ENCODE measurements at regions not wholly inside any gene's neighbourhood (a gene's known extent, or its start where the extent isn't known, plus 50 kb on each side); places are given as distances from the start of the nearest gene placed in this dataset.
"Not testable (repeated sequence)": the region's sequence is repeated elsewhere in the genome, so short reads cannot be mapped to it uniquely, and the experiment has no call there.

GRCh38 chr9:33623658-33624586 lies 99.9 kb downstream of the ANKRD18B start:
- DNase-seq: peak; percentile 90
- Histone ChIP-seq H3K4me3 (ENCODE audit: insufficient read depth, low read depth, low read length) (no peak overlapping the region), H3K36me3 (replicated peaks; ENCODE audit: control insufficient read depth, insufficient read depth, low read length) (no peaks in the 10 kb centered on the region), H3K27me3 (ENCODE audit: control insufficient read depth, insufficient read depth, low read length) (no peaks in the 10 kb centered on the region)

GRCh38 chr9:33628318-33628717 lies 104.3 kb downstream of the ANKRD18B start:
- not testable (repeated sequence) for DNase-seq; H3K4me3 ChIP-seq (ENCODE audit: insufficient read depth, low read depth, low read length); H3K27me3 ChIP-seq (ENCODE audit: control insufficient read depth, insufficient read depth, low read length); H3K36me3 ChIP-seq (replicated peaks; ENCODE audit: control insufficient read depth, insufficient read depth, low read length)

- H3K4me3 ChIP-seq (ENCODE audit: insufficient read depth, low read depth, low read length): no peak overlapping the region
- H3K36me3 ChIP-seq (replicated peaks; ENCODE audit: control insufficient read depth, insufficient read depth, low read length): no peaks in the 10 kb centered on the region
- peak; percentile 13 for DNase-seq
Observed at GRCh38 chr9:33628865-33629410, 104.9 kb downstream of the ANKRD18B start.

GRCh38 chr9:33633636-33634035 lies 109.6 kb downstream of the ANKRD18B start:
- no peak overlapping the region for H3K4me3 ChIP-seq (ENCODE audit: insufficient read depth, low read depth, low read length)
- H3K36me3 ChIP-seq (replicated peaks; ENCODE audit: control insufficient read depth, insufficient read depth, low read length): no peaks in the 10 kb centered on the region
- H3K27me3 ChIP-seq (ENCODE audit: control insufficient read depth, insufficient read depth, low read length): no peaks in the 10 kb centered on the region
- DNase-seq: no peak

More at GRCh38 chr9:33628865-33629410, 104.9 kb downstream of the ANKRD18B start:
- no peaks in the 10 kb centered on the region for H3K27me3 ChIP-seq (ENCODE audit: control insufficient read depth, insufficient read depth, low read length)

GRCh38 chr9:33637881-33638280 lies 113.8 kb downstream of the ANKRD18B start:
- no peak overlapping the region for H3K4me3 ChIP-seq (ENCODE audit: insufficient read depth, low read depth, low read length)
- H3K27me3 ChIP-seq (ENCODE audit: control insufficient read depth, insufficient read depth, low read length): no peaks in the 10 kb centered on the region
- DNase-seq: peak; percentile 47
- H3K36me3 ChIP-seq (replicated peaks; ENCODE audit: control insufficient read depth, insufficient read depth, low read length): no peaks in the 10 kb centered on the region

- no peak for DNase-seq
- Histone ChIP-seq H3K4me3 (ENCODE audit: insufficient read depth, low read depth, low read length) (no peak overlapping the region), H3K36me3 (replicated peaks; ENCODE audit: control insufficient read depth, insufficient read depth, low read length) (no peaks in the 10 kb centered on the region), H3K27me3 (ENCODE audit: control insufficient read depth, insufficient read depth, low read length) (no peaks in the 10 kb centered on the region)
Observed at GRCh38 chr9:33638391-33638915, 114.4 kb downstream of the ANKRD18B start.

GRCh38 chr9:33645706-33646105 lies 121.7 kb downstream of the ANKRD18B start:
- no peaks in the 10 kb centered on the region for H3K36me3 ChIP-seq (replicated peaks; ENCODE audit: control insufficient read depth, insufficient read depth, low read length)
- no peaks in the 10 kb centered on the region for H3K27me3 ChIP-seq (ENCODE audit: control insufficient read depth, insufficient read depth, low read length)
- no peak overlapping the region for H3K4me3 ChIP-seq (ENCODE audit: insufficient read depth, low read depth, low read length)
- DNase-seq: no peak

- no peaks in the 10 kb centered on the region for H3K36me3 ChIP-seq (replicated peaks; ENCODE audit: control insufficient read depth, insufficient read depth, low read length)
- H3K4me3 ChIP-seq (ENCODE audit: insufficient read depth, low read depth, low read length): no peak overlapping the region
- no peaks in the 10 kb centered on the region; the same call in 1 of the 2 replicates for H3K27me3 ChIP-seq (ENCODE audit: control insufficient read depth, insufficient read depth, low read length)
- no peak for DNase-seq
Observed at GRCh38 chr9:33649463-33649862, 125.4 kb downstream of the ANKRD18B start.

- Histone ChIP-seq H3K4me3 (ENCODE audit: insufficient read depth, low read depth, low read length) (no peak overlapping the region), H3K27me3 (ENCODE audit: control insufficient read depth, insufficient read depth, low read length) (no peaks in the 10 kb centered on the region; the same call in 1 of the 2 replicates), H3K36me3 (replicated peaks; ENCODE audit: control insufficient read depth, insufficient read depth, low read length) (no peaks in the 10 kb centered on the region)
- DNase-seq: peak; percentile 18
Observed at GRCh38 chr9:33651125-33651524, 127.1 kb downstream of the ANKRD18B start.

- Histone ChIP-seq H3K27me3 (ENCODE audit: control insufficient read depth, insufficient read depth, low read length) (no peaks in the 10 kb centered on the region; the same call in 1 of the 2 replicates), H3K4me3 (ENCODE audit: insufficient read depth, low read depth, low read length) (no peak overlapping the region), H3K36me3 (replicated peaks; ENCODE audit: control insufficient read depth, insufficient read depth, low read length) (no peaks in the 10 kb centered on the region)
- DNase-seq: no peak
Observed at GRCh38 chr9:33659921-33660320, 135.4 kb upstream of the PRSS3 start.

GRCh38 chr9:33660772-33661171 lies 134.6 kb upstream of the PRSS3 start:
- Histone ChIP-seq H3K4me3 (ENCODE audit: insufficient read depth, low read depth, low read length) (no peak overlapping the region), H3K36me3 (replicated peaks; ENCODE audit: control insufficient read depth, insufficient read depth, low read length) (no peaks in the 10 kb centered on the region), H3K27me3 (ENCODE audit: control insufficient read depth, insufficient read depth, low read length) (no peaks in the 10 kb centered on the region; the same call in 1 of the 2 replicates)
- DNase-seq: no peak

GRCh38 chr9:33661176-33661575 lies 134.2 kb upstream of the PRSS3 start:
- Histone ChIP-seq H3K4me3 (ENCODE audit: insufficient read depth, low read depth, low read length) (no peak overlapping the region), H3K36me3 (replicated peaks; ENCODE audit: control insufficient read depth, insufficient read depth, low read length) (no peaks in the 10 kb centered on the region), H3K27me3 (ENCODE audit: control insufficient read depth, insufficient read depth, low read length) (no peaks in the 10 kb centered on the region; the same call in 1 of the 2 replicates)
- DNase-seq: no peak

- Histone ChIP-seq H3K36me3 (replicated peaks; ENCODE audit: control insufficient read depth, insufficient read depth, low read length) (no peaks in the 10 kb centered on the region), H3K27me3 (ENCODE audit: control insufficient read depth, insufficient read depth, low read length) (no peaks in the 10 kb centered on the region; the same call in 1 of the 2 replicates), H3K4me3 (ENCODE audit: insufficient read depth, low read depth, low read length) (no peak overlapping the region)
- DNase-seq: no peak
Observed at GRCh38 chr9:33662871-33663270, 132.5 kb upstream of the PRSS3 start.

GRCh38 chr9:33676194-33676745 lies 119.1 kb upstream of the PRSS3 start:
- not testable (repeated sequence) for DNase-seq; H3K27me3 ChIP-seq (ENCODE audit: control insufficient read depth, insufficient read depth, low read length)

More at GRCh38 chr9:33676194-33676745, 119.1 kb upstream of the PRSS3 start:
- not testable (repeated sequence) for H3K36me3 ChIP-seq (replicated peaks; ENCODE audit: control insufficient read depth, insufficient read depth, low read length)
- peak overlapping the region; percentile 47 for H3K4me3 ChIP-seq (ENCODE audit: insufficient read depth, low read depth, low read length)

Data from H7 (cell line).